WTC11 (cell line): ENCODE measurements at regions not wholly inside any gene's neighbourhood (a gene's known extent, or its start where the extent isn't known, plus 50 kb on each side); places are given as distances from the start of the nearest gene placed in this dataset.

ENCODE experiments used
- ATF2 ChIP-seq: sonication (generic); formaldehyde crosslinking; IDR thresholded peaks from 2 replicates; pipeline ENCODE4 v1.8.1; 2022; ENCODE audit warnings: low read depth, missing genetic modification reagents, borderline replicate concordance
- CREM ChIP-seq: sonication (generic); formaldehyde crosslinking; IDR thresholded peaks from 2 replicates; pipeline ENCODE4 v1.8.1; 2022; ENCODE audit warnings: mild to moderate bottlenecking, missing genetic modification reagents, moderate library complexity
- CTCF ChIP-seq: fragments of 200-600 bp; IDR thresholded peaks from 2 replicates; pipeline ENCODE4 v1.8.0; 2022; ENCODE audit warnings: antibody characterized with exemption
- FOXP4 ChIP-seq: sonication (generic); formaldehyde crosslinking; IDR thresholded peaks from 2 replicates; pipeline ENCODE4 v1.8.0; 2022; ENCODE audit warnings: mild to moderate bottlenecking, missing genetic modification reagents
- GABPB1 ChIP-seq: sonication (generic); formaldehyde crosslinking; IDR thresholded peaks from 2 replicates; pipeline ENCODE4 v1.8.1; 2023; ENCODE audit warnings: mild to moderate bottlenecking, missing genetic modification reagents
- NFYB ChIP-seq: sonication (generic); formaldehyde crosslinking; conservative IDR thresholded peaks from 2 replicates; pipeline ENCODE4 v1.8.0; 2022; ENCODE audit warnings: low read depth, missing genetic modification reagents
- NR2C2 ChIP-seq: sonication (generic); formaldehyde crosslinking; IDR thresholded peaks from 2 replicates; pipeline ENCODE4 v1.8.0; 2022; ENCODE audit warnings: mild to moderate bottlenecking, missing genetic modification reagents
- NR3C1 ChIP-seq: sonication (generic); formaldehyde crosslinking; conservative IDR thresholded peaks from 2 replicates; pipeline ENCODE4 v1.8.1; 2023; ENCODE audit warnings: low read depth, mild to moderate bottlenecking, missing genetic modification reagents
- SP1 ChIP-seq: sonication (generic); formaldehyde crosslinking; conservative IDR thresholded peaks from 2 replicates; pipeline ENCODE4 v1.8.1; 2022; ENCODE audit warnings: missing genetic modification reagents
- USF2 ChIP-seq: sonication (generic); formaldehyde crosslinking; IDR thresholded peaks from 2 replicates; pipeline ENCODE4 v1.8.1; 2023; ENCODE audit warnings: mild to moderate bottlenecking, missing genetic modification reagents, moderate library complexity
- ZNF121 ChIP-seq: sonication (generic); formaldehyde crosslinking; IDR thresholded peaks from 2 replicates; pipeline ENCODE4 v1.8.0; 2023; ENCODE audit warnings: missing genetic modification reagents

GRCh38 chr15:85296615-85297402 lies 83.6 kb upstream of the AKAP13 start:
- peak; percentile 35; the same call in 1 of the 2 replicates for TF ChIP-seq CTCF
- no peak for TF ChIP-seq ATF2 (CRISPR knock-in tag)
- no peak for TF ChIP-seq ZNF121
- TF ChIP-seq SP1 (CRISPR knock-in tag): no peak
- TF ChIP-seq GABPB1 (CRISPR knock-in tag): no peak
- no peak for TF ChIP-seq NR2C2 (CRISPR knock-in tag)
- TF ChIP-seq NFYB (CRISPR knock-in tag): no peak
- TF ChIP-seq USF2: no peak
- no peak for TF ChIP-seq FOXP4
- no peak for TF ChIP-seq CREM (CRISPR knock-in tag)
- TF ChIP-seq NR3C1: no peak
